Osteoblast (primary cell): ENCODE measurements at regions not wholly inside any gene's neighbourhood (a gene's known extent, or its start where the extent isn't known, plus 50 kb on each side); places are given as distances from the start of the nearest gene placed in this dataset.

Source experiments
- DNase-seq: peaks from one replicate; pipeline ENCODE4 v3.0.0; 2011; ENCODE audit warnings: low spot score, mixed read lengths; ENCODE audit not compliant: insufficient read length; ENCODE audit errors: missing footprints
- H2AFZ ChIP-seq: 2 replicates; pipeline ENCODE4 v1.6.0; 2011; ENCODE audit warnings: mild to moderate bottlenecking, low read length
- H3K27ac ChIP-seq: 2 replicates; pipeline ENCODE4 v1.5.1; 2011; ENCODE audit warnings: mild to moderate bottlenecking, low read depth, low read length, moderate library complexity
- H3K27me3 ChIP-seq: 2 replicates; pipeline ENCODE4 v1.6.0; 2012; ENCODE audit warnings: mild to moderate bottlenecking, control low read depth, inconsistent platforms, low read length, moderate library complexity; ENCODE audit not compliant: insufficient read depth
- H3K36me3 ChIP-seq: 2 replicates; pipeline ENCODE4 v1.5.1; 2011; ENCODE audit warnings: mild to moderate bottlenecking, low read length, control low read depth, moderate library complexity; ENCODE audit not compliant: insufficient read depth
- H3K4me1 ChIP-seq: 2 replicates; pipeline ENCODE4 v1.5.1; 2011; ENCODE audit warnings: mild to moderate bottlenecking, low read length, control low read depth, moderate library complexity; ENCODE audit not compliant: insufficient read depth
- H3K4me2 ChIP-seq: 2 replicates; pipeline ENCODE4 v1.6.0; 2011; ENCODE audit warnings: mild to moderate bottlenecking, low read length; ENCODE audit not compliant: insufficient read depth
- H3K4me3 ChIP-seq: fragments of 200-600 bp; sonication (generic); 3 replicates; pipeline ENCODE4 v1.5.1; 2012; ENCODE audit warnings: mild to moderate bottlenecking, low read length, inconsistent platforms; ENCODE audit not compliant: insufficient read depth
- H3K79me2 ChIP-seq: 2 replicates; pipeline ENCODE4 v1.6.0; 2012; ENCODE audit warnings: mild to moderate bottlenecking, low read length, control low read depth, inconsistent platforms; ENCODE audit not compliant: insufficient read depth
- H3K9me3 ChIP-seq: 2 replicates; pipeline ENCODE4 v1.5.1; 2011; ENCODE audit warnings: low read depth, low read length, control low read depth
- H4K20me1 ChIP-seq: 2 replicates; pipeline ENCODE4 v1.6.0; 2012; ENCODE audit warnings: mild to moderate bottlenecking, low read length, control low read depth; ENCODE audit not compliant: insufficient read depth
- TF ChIP-seq, protein P1 (sequence below): IDR thresholded peaks from 2 replicates; pipeline ENCODE4 v1.5.1; 2011; ENCODE audit warnings: mild to moderate bottlenecking, low read depth, low read length, moderate library complexity; ENCODE audit errors: extremely low read depth

DNA sequence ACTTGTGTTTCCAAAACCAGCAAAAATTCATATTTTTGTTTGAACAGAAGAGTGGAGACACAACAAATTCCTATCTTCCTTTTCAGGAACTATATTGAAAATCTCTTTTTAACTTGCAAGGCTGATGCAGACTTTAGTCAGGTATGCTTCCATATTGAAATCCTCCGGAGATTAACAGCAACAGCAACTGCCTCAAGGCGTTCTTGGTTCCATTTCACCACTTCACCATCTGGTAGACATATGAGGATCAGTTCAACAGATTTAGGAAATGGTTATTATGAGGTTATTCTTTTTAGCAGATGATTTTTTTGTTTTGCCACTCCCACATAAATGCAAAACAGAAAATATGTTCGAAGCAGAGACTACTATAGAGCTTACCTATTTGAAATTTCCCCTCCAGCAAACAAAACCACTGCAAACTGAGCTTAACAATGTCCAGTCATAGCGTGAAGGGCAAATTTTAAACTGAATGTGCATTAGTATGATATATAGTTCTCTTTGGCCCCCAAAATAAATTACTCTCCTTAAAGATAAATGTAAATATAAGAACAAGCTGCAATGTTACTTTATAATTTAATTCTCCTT, 520.5 kb upstream of the ADGRB3 start:
- DNase-seq, result no peak
- TF ChIP-seq, protein P1, sequence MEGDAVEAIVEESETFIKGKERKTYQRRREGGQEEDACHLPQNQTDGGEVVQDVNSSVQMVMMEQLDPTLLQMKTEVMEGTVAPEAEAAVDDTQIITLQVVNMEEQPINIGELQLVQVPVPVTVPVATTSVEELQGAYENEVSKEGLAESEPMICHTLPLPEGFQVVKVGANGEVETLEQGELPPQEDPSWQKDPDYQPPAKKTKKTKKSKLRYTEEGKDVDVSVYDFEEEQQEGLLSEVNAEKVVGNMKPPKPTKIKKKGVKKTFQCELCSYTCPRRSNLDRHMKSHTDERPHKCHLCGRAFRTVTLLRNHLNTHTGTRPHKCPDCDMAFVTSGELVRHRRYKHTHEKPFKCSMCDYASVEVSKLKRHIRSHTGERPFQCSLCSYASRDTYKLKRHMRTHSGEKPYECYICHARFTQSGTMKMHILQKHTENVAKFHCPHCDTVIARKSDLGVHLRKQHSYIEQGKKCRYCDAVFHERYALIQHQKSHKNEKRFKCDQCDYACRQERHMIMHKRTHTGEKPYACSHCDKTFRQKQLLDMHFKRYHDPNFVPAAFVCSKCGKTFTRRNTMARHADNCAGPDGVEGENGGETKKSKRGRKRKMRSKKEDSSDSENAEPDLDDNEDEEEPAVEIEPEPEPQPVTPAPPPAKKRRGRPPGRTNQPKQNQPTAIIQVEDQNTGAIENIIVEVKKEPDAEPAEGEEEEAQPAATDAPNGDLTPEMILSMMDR, result no peak
- H4K20me1 ChIP-seq, result no peaks in the 10 kb centered on the region
- H3K79me2 ChIP-seq, result no peaks in the 10 kb centered on the region
- H3K9me3 ChIP-seq, result no peaks in the 10 kb centered on the region
- no peaks in the 10 kb centered on the region for H3K36me3 ChIP-seq
- no peaks in the 10 kb centered on the region for H3K4me1 ChIP-seq
- H3K4me2 ChIP-seq, result no peak overlapping the region
- H2AFZ ChIP-seq, result no peak overlapping the region
- H3K4me3 ChIP-seq, result no peak overlapping the region
- H3K27me3 ChIP-seq, result no peaks in the 10 kb centered on the region
- H3K27ac ChIP-seq, result no peak overlapping the region

DNA sequence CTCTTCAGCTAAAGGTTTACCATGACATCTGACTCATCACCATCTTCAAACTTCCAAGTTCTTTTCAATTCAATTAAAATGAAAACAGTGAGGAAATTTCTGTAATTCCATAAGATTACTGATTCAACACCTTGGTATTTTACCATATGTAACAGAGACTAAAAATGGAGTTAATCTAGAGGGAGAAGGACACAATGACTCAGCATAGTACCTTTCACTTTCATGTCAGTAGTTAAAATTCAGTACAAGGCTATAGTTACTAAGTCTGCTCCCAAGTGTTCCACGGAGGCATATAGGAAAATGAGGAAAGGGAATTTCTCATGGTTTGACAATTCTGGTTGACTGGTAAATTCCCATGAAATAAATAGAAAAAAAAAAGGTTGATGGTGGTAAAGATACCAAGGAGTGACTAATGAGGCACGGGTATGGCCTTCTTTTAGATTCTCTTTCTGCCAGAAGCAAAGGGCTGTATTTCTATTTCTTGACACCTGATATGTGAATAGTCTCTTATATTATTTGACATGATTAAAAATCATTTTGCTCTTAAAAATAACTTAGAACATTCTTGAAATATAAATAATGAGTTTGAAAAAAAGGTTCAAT, 526.7 kb upstream of the ADGRB3 start:
- Histone ChIP-seq H3K4me1 (no peaks in the 10 kb centered on the region), H3K9me3 (no peaks in the 10 kb centered on the region), H3K4me3 (no peak overlapping the region), H3K79me2 (no peaks in the 10 kb centered on the region), H3K27me3 (no peaks in the 10 kb centered on the region), H4K20me1 (no peaks in the 10 kb centered on the region), H3K27ac (no peak overlapping the region), H2AFZ (no peak overlapping the region), H3K36me3 (no peaks in the 10 kb centered on the region), H3K4me2 (no peak overlapping the region)
- DNase-seq, result no peak
- TF ChIP-seq, protein P1, result no peak

DNA sequence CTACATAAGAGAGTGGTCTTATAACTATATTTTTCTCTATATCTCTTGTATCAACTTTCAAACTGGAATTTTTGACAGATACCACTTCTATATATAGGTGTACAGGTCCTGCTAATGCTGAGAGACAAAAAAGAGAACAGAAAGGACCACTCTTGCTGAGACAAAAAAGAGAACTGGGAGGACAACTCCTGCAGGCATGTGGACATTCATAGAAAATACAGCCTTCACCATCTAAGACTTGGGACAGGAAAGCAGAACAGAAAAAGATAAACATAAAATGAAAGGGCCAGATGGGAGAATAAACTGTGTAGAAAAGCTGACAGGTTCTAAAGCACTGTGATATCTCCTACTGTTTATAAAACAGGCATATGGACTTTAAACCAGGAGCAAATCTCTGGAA, 541.0 kb upstream of the ADGRB3 start:
- H3K27me3 ChIP-seq, result no peaks in the 10 kb centered on the region
- H3K27ac ChIP-seq, result no peak overlapping the region
- TF ChIP-seq, protein P1, result no peak
- no peak overlapping the region for H3K4me3 ChIP-seq
- no peaks in the 10 kb centered on the region for H4K20me1 ChIP-seq
- no peak for DNase-seq
- H3K4me1 ChIP-seq, result no peaks in the 10 kb centered on the region
- H2AFZ ChIP-seq, result no peak overlapping the region
- no peak overlapping the region for H3K4me2 ChIP-seq
- no peaks in the 10 kb centered on the region for H3K79me2 ChIP-seq
- no peaks in the 10 kb centered on the region for H3K36me3 ChIP-seq
- no peaks in the 10 kb centered on the region for H3K9me3 ChIP-seq

DNA sequence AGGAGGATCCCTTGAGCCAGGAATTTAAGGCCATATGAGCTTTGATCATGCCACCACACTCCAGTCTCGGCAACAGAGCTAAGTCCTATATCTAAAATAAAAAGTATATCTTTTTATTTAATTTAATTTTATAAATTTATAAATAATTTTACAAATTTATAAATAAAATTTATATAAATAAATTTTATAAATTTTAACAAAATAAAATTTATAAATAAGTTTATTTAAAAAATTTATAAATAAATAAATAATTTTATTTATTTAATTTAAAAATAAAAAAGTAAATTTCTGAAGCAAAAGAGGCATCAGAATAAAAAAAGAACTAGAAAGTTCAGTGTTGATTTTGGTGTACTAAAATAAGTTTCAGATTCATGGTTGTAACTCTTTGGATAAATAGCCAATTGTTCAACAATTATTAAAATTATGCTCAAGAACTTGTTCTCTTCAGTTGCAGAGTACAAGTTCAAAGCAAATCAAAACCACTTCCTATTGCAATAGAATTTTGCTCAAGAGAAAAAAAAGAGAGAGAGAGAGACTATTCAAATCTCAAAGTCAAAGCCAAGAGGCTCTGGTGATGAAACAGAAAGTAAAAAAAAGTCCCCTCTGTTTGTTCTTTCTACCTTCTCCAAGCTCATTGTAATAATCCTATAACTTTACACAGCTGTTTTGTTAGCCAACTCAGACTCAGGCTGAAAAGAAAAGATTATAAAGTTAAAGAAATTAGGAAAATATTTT, 547.5 kb upstream of the ADGRB3 start:
- Histone ChIP-seq H3K4me3 (no peak overlapping the region), H3K79me2 (no peaks in the 10 kb centered on the region)
- DNase-seq, result no peak

More for the DNA sequence above, 547.5 kb upstream of the ADGRB3 start:
- no peaks in the 10 kb centered on the region for H3K27me3 ChIP-seq
- no peaks in the 10 kb centered on the region for H4K20me1 ChIP-seq
- no peaks in the 10 kb centered on the region for H3K4me1 ChIP-seq
- H3K36me3 ChIP-seq, result no peaks in the 10 kb centered on the region
- H3K9me3 ChIP-seq, result no peaks in the 10 kb centered on the region
- H2AFZ ChIP-seq, result no peak overlapping the region
- TF ChIP-seq, protein P1, result no peak
- H3K27ac ChIP-seq, result no peak overlapping the region
- H3K4me2 ChIP-seq, result no peak overlapping the region
